Suprapubic skin (tissue), 4 donors: ENCODE measurements at regions not wholly inside any gene's neighbourhood (a gene's known extent, or its start where the extent isn't known, plus 50 kb on each side); places are given as distances from the start of the nearest gene placed in this dataset.

Source experiments
- DNase-seq, 2 donors: peaks; one replicate each; pipeline ENCODE4 v3.0.0-alpha.2; 2019; ENCODE audit warnings: low spot score in 2 of 2
- H3K27ac ChIP-seq: fragments of 200-600 bp; sonication (generic); one replicate; pipeline ENCODE4 v1.5.1; 2019
- H3K27me3 ChIP-seq: fragments of 200-600 bp; sonication (generic); one replicate; pipeline ENCODE4 v1.5.1; 2019
- H3K36me3 ChIP-seq: fragments of 200-600 bp; sonication (generic); one replicate; pipeline ENCODE4 v1.5.1; 2019
- H3K4me1 ChIP-seq: fragments of 200-600 bp; sonication (generic); one replicate; pipeline ENCODE4 v1.5.1; 2019
- H3K4me3 ChIP-seq: fragments of 200-600 bp; sonication (generic); one replicate; pipeline ENCODE4 v1.5.1; 2019; ENCODE audit warnings: mild to moderate bottlenecking
- H3K9me3 ChIP-seq: fragments of 200-600 bp; sonication (generic); one replicate; pipeline ENCODE4 v1.5.1; 2019
- EP300 ChIP-seq: sonication (generic); formaldehyde crosslinking; IDR thresholded peaks from one replicate; pipeline ENCODE4 v1.6.1; 2017; ENCODE audit warnings: antibody characterized with exemption
- POLR2A ChIP-seq, 2 donors: fragments of 450-650 bp; IDR thresholded peaks; one replicate each; pipeline ENCODE4 v1.6.1; 2017; ENCODE audit warnings: antibody characterized with exemption in 2 of 2, mild to moderate bottlenecking in 2 of 2, moderate library complexity in 2 of 2
- POLR2AphosphoS5 ChIP-seq, 3 donors: sonication (generic); formaldehyde crosslinking; IDR thresholded peaks; one replicate each; pipeline ENCODE4 v1.6.1; 2017; ENCODE audit warnings: antibody characterized with exemption in 3 of 3
- WGBS: methylation state at CpG from one replicate; pipeline ENCODE4 v1.1.5; 2018; 5-methylcytosine and 5-hydroxymethylcytosine counted together
- TF ChIP-seq, protein P1 (sequence below), 2 donors: fragments of 200-600 bp in 1 of 2; fragments of 450-650 bp in 1 of 2; sonication (generic) in 1 of 2; IDR thresholded peaks; one replicate each; pipeline ENCODE4 v1.5.1; 2016 to 2019; ENCODE audit warnings: antibody characterized with exemption in 2 of 2, mild to moderate bottlenecking in 1 of 2, moderate library complexity in 1 of 2

GRCh38 chr3:106083207-106083606 is 214.4 kb upstream of the CBLB start:
- Histone ChIP-seq H3K4me3 (no peak overlapping the region), H3K27me3 (no peaks in the 10 kb centered on the region), H3K4me1 (peaks cover 3% of the 10 kb centered on the region), H3K27ac (no peak overlapping the region), H3K9me3 (no peaks in the 10 kb centered on the region), H3K36me3 (no peaks in the 10 kb centered on the region)
- TF ChIP-seq EP300 (no peak), POLR2A (IDR thresholded peaks at IDR 0.05) (no peak), POLR2AphosphoS5 (IDR thresholded peaks at IDR 0.05) (no peak)
- TF ChIP-seq, protein P1, sequence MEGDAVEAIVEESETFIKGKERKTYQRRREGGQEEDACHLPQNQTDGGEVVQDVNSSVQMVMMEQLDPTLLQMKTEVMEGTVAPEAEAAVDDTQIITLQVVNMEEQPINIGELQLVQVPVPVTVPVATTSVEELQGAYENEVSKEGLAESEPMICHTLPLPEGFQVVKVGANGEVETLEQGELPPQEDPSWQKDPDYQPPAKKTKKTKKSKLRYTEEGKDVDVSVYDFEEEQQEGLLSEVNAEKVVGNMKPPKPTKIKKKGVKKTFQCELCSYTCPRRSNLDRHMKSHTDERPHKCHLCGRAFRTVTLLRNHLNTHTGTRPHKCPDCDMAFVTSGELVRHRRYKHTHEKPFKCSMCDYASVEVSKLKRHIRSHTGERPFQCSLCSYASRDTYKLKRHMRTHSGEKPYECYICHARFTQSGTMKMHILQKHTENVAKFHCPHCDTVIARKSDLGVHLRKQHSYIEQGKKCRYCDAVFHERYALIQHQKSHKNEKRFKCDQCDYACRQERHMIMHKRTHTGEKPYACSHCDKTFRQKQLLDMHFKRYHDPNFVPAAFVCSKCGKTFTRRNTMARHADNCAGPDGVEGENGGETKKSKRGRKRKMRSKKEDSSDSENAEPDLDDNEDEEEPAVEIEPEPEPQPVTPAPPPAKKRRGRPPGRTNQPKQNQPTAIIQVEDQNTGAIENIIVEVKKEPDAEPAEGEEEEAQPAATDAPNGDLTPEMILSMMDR (IDR thresholded peaks at IDR 0.05), result no peak
- 56% methylated on average over 1 of the region's 1 CpG for WGBS
- no peak for DNase-seq

- Histone ChIP-seq H3K9me3 (no peaks in the 10 kb centered on the region), H3K27ac (no peak overlapping the region), H3K4me3 (no peak overlapping the region), H3K4me1 (peaks cover 3% of the 10 kb centered on the region), H3K36me3 (no peaks in the 10 kb centered on the region), H3K27me3 (no peaks in the 10 kb centered on the region)
- 84% methylated on average over 1 of the region's 1 CpG for WGBS
- no peak for DNase-seq
- TF ChIP-seq EP300 (no peak), POLR2A (IDR thresholded peaks at IDR 0.05) (no peak), POLR2AphosphoS5 (IDR thresholded peaks at IDR 0.05) (no peak)
- TF ChIP-seq, protein P1 (IDR thresholded peaks at IDR 0.05), result no peak
Observed at GRCh38 chr3:106083854-106084253, 215.0 kb upstream of the CBLB start.

DNA sequence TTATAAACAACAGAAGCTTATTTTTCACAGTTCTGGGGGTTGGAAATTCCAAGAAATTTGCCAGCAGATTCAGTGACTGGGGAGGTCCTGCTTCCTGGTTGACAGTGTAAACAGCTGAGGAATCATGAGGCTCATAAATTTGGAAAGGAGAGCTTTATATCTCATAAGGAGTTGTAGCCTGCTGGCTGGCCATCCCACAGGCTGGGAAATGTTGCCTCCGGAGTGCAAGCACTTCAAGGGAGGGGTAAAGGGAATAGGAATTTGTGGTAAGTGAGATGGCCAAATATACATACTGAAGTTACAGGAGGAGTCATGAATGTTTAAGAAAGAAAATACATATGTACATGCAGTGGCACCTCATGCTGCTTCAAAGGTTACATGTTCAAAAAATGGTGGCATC is 217.2 kb upstream of the CBLB start:
- Histone ChIP-seq H3K4me1 (peaks cover 3% of the 10 kb centered on the region), H3K4me3 (no peak overlapping the region), H3K27ac (no peak overlapping the region), H3K27me3 (no peaks in the 10 kb centered on the region), H3K36me3 (no peaks in the 10 kb centered on the region), H3K9me3 (no peaks in the 10 kb centered on the region)
- 77% methylated on average over 1 of the region's 1 CpG for WGBS
- DNase-seq, result no peak
- TF ChIP-seq POLR2A (IDR thresholded peaks at IDR 0.05) (no peak), POLR2AphosphoS5 (IDR thresholded peaks at IDR 0.05) (no peak), EP300 (no peak)
- TF ChIP-seq, protein P1 (IDR thresholded peaks at IDR 0.05), result no peak

DNA sequence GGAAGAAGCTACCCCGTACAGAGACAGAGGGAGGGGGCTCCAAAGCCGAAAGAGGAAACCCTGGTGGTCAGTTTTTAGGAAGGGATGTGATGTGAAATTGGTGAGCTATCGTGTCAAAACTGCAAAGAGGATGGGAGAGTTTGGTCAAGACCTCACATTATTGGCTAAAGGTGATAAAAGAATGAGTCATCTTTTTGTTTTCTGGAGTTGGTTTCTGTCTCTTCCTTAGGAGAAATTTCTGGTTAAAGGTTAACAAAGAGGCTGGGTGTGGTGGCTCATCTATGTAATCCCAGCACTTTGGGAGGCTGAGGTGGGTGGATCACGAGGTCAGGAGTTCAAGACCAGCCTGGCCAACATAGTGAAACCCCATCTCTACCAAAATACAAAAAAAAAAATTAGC is 217.8 kb upstream of the CBLB start:
- TF ChIP-seq, protein P1 (IDR thresholded peaks at IDR 0.05), result no peak
- TF ChIP-seq EP300, result no peak
- no peak for TF ChIP-seq POLR2A (IDR thresholded peaks at IDR 0.05)
- TF ChIP-seq POLR2AphosphoS5 (IDR thresholded peaks at IDR 0.05), result no peak
- H3K27ac ChIP-seq, result no peak overlapping the region
- no peaks in the 10 kb centered on the region for H3K9me3 ChIP-seq
- H3K4me1 ChIP-seq, result peaks cover 3% of the 10 kb centered on the region
- DNase-seq, result no peak
- H3K4me3 ChIP-seq, result no peak overlapping the region
- WGBS, result 83% methylated on average over 4 of the region's 4 CpGs
- H3K36me3 ChIP-seq, result no peaks in the 10 kb centered on the region
- no peaks in the 10 kb centered on the region for H3K27me3 ChIP-seq

GRCh38 chr3:106088304-106088703 is 219.5 kb upstream of the CBLB start:
- H3K4me3 ChIP-seq, result no peak overlapping the region
- 68% methylated on average over 1 of the region's 1 CpG for WGBS
- H3K36me3 ChIP-seq, result no peaks in the 10 kb centered on the region
- H3K27me3 ChIP-seq, result no peaks in the 10 kb centered on the region
- TF ChIP-seq, protein P1 (IDR thresholded peaks at IDR 0.05), result no peak
- TF ChIP-seq POLR2A (IDR thresholded peaks at IDR 0.05) (no peak), EP300 (no peak), POLR2AphosphoS5 (IDR thresholded peaks at IDR 0.05) (no peak)
- H3K4me1 ChIP-seq, result no peaks in the 10 kb centered on the region
- H3K9me3 ChIP-seq, result no peaks in the 10 kb centered on the region
- no peak for DNase-seq
- no peak overlapping the region for H3K27ac ChIP-seq
